SJCRH30 (cell line): ENCODE measurements at regions not wholly inside any gene's neighbourhood (a gene's known extent, or its start where the extent isn't known, plus 50 kb on each side); places are given as distances from the start of the nearest gene placed in this dataset.

Source experiments
- DNase-seq, 2 experiments: peaks; one replicate each; pipeline ENCODE4 v3.0.0-alpha.2; 2015 to 2020
- H3K27ac ChIP-seq: fragments of 250-450 bp; sonication (Bioruptor Pico); 2 replicates; pipeline ENCODE4 v1.5.1; 2020; ENCODE audit warnings: mild to moderate bottlenecking, moderate library complexity
- H3K27me3 ChIP-seq: fragments of 250-450 bp; sonication (Bioruptor Pico); 2 replicates; pipeline ENCODE4 v1.5.1; 2020; ENCODE audit warnings: mild to moderate bottlenecking, moderate library complexity
- H3K36me3 ChIP-seq: fragments of 250-450 bp; sonication (Bioruptor Pico); 2 replicates; pipeline ENCODE4 v1.5.1; 2020; ENCODE audit warnings: mild to moderate bottlenecking, moderate library complexity
- H3K4me1 ChIP-seq: fragments of 250-450 bp; sonication (Bioruptor Pico); 2 replicates; pipeline ENCODE4 v1.5.1; 2020; ENCODE audit warnings: mild to moderate bottlenecking, moderate library complexity
- H3K4me3 ChIP-seq: fragments of 250-450 bp; sonication (Bioruptor Pico); 2 replicates; pipeline ENCODE4 v1.5.1; 2020; ENCODE audit warnings: mild to moderate bottlenecking, moderate library complexity
- H3K9me3 ChIP-seq: fragments of 250-450 bp; sonication (Bioruptor Pico); replicated peaks from 2 replicates; pipeline ENCODE4 v1.5.1; 2020; ENCODE audit warnings: mild to moderate bottlenecking, moderate library complexity

DNA sequence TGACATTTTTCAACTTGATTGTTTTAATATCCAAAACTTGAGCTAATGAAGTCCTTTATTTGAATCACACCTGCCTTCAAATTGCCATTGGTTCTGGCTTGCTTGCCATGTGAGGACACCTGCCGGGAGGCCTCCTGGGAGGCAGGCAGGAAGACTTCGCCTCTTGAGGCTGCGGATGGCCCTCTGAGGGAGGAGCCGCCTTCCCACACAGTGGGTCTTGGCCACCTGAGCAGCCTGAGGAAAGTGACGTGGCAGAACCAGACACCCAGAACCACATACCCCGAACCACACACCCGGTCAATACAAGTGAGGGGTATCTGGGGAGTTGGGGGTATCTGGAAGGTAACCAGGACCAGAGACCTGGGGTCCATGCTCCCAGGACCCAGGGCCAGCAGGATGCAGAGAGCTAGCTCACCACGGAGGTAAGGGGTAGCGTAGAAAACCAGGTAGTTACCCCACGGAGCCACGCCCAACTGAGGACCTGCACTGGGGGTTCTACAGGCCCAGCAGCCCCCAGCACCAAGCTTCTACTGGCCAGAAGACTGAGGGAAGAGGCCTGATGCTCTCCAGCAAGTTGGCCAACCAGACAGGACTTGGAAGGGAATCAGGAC, 300.5 kb downstream of the TCERG1L start:
- Histone ChIP-seq H3K4me3 (no peak overlapping the region), H3K4me1 (no peaks in the 10 kb centered on the region), H3K9me3 (no peaks in the 10 kb centered on the region), H3K27me3 (no peaks in the 10 kb centered on the region), H3K27ac (no peak overlapping the region), H3K36me3 (no peaks in the 10 kb centered on the region)
- no peak for DNase-seq

GRCh38 chr10:131011936-131012640, 299.4 kb downstream of the TCERG1L start:
- H3K36me3 ChIP-seq: no peaks in the 10 kb centered on the region
- H3K4me3 ChIP-seq: no peak overlapping the region
- no peaks in the 10 kb centered on the region for H3K4me1 ChIP-seq
- DNase-seq: no peak
- no peak overlapping the region for H3K27ac ChIP-seq
- no peaks in the 10 kb centered on the region for H3K9me3 ChIP-seq
- H3K27me3 ChIP-seq: no peaks in the 10 kb centered on the region

GRCh38 chr10:131012641-131012985, 298.9 kb downstream of the TCERG1L start:
- no peak overlapping the region for H3K4me3 ChIP-seq
- no peaks in the 10 kb centered on the region for H3K36me3 ChIP-seq
- H3K27ac ChIP-seq: no peak overlapping the region
- H3K27me3 ChIP-seq: no peaks in the 10 kb centered on the region
- no peak for DNase-seq
- H3K4me1 ChIP-seq: no peaks in the 10 kb centered on the region
- H3K9me3 ChIP-seq: no peaks in the 10 kb centered on the region

- Histone ChIP-seq H3K27ac (no peak overlapping the region), H3K9me3 (no peaks in the 10 kb centered on the region), H3K36me3 (no peaks in the 10 kb centered on the region), H3K27me3 (no peaks in the 10 kb centered on the region), H3K4me3 (no peak overlapping the region), H3K4me1 (no peaks in the 10 kb centered on the region)
- no peak for DNase-seq
Observed at GRCh38 chr10:131013281-131013912, 298.1 kb downstream of the TCERG1L start.

DNA sequence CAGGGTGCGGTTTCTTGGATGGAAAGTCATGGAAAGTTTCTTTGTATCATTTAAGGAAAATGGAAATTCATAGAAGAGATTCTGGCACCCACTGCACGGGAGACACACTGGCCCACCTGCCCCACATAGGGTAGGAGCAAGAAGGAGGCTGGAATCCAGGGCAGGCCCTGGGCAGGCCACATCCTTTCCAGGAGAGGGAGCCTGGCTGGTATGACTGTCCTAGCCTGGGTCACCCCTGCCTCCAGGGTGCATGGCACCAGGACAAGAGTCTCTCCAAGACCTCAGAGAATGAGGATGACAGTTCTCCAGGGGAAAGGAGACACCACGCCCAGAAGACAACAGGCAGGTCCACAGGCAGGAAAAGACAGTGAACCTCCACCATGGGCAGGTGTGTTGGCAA, 297.2 kb downstream of the TCERG1L start:
- Histone ChIP-seq H3K36me3 (no peaks in the 10 kb centered on the region), H3K4me3 (no peak overlapping the region), H3K27ac (no peak overlapping the region), H3K9me3 (no peaks in the 10 kb centered on the region), H3K27me3 (no peaks in the 10 kb centered on the region), H3K4me1 (no peaks in the 10 kb centered on the region)
- no peak for DNase-seq

GRCh38 chr10:131015271-131015670, 296.2 kb downstream of the TCERG1L start:
- H3K4me1 ChIP-seq: no peaks in the 10 kb centered on the region
- no peaks in the 10 kb centered on the region for H3K27me3 ChIP-seq
- H3K4me3 ChIP-seq: no peak overlapping the region
- DNase-seq: no peak
- H3K9me3 ChIP-seq: no peaks in the 10 kb centered on the region
- H3K36me3 ChIP-seq: no peaks in the 10 kb centered on the region
- H3K27ac ChIP-seq: no peak overlapping the region

DNA sequence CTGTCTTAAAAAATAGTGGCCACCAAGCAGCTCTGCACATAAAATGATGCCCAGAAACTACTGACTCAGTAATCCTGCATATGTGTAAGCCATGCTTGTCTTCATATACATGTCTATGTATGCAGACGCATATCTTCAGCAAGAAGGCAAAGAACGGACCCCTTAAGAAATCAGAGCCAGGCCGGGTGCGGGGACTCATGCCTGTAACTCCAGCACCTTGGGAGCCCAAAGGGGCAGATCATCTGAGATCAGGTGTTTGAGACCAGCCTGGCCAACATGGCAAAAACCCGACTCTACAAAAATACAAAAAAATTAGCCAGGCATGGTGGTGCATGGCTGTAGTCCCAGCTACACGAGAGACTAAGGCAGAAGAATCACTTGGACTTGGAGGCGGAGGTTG, 295.0 kb downstream of the TCERG1L start:
- DNase-seq: no peak
- Histone ChIP-seq H3K4me1 (no peaks in the 10 kb centered on the region), H3K9me3 (no peaks in the 10 kb centered on the region)

GRCh38 chr10:131017566-131018285, 293.8 kb downstream of the TCERG1L start:
- Histone ChIP-seq H3K4me1 (no peaks in the 10 kb centered on the region), H3K36me3 (no peaks in the 10 kb centered on the region), H3K4me3 (no peak overlapping the region), H3K27ac (no peak overlapping the region), H3K27me3 (no peaks in the 10 kb centered on the region), H3K9me3 (no peaks in the 10 kb centered on the region)
- no peak for DNase-seq

More for the DNA sequence above, 295.0 kb downstream of the TCERG1L start:
- H3K27ac ChIP-seq: no peak overlapping the region
- H3K4me3 ChIP-seq: no peak overlapping the region
- no peaks in the 10 kb centered on the region for H3K36me3 ChIP-seq
- no peaks in the 10 kb centered on the region for H3K27me3 ChIP-seq

GRCh38 chr10:131018886-131019500, 292.5 kb downstream of the TCERG1L start:
- Histone ChIP-seq H3K27me3 (no peaks in the 10 kb centered on the region), H3K4me3 (no peak overlapping the region), H3K36me3 (no peaks in the 10 kb centered on the region), H3K9me3 (no peaks in the 10 kb centered on the region), H3K4me1 (no peaks in the 10 kb centered on the region), H3K27ac (no peak overlapping the region)
- DNase-seq: no peak

DNA sequence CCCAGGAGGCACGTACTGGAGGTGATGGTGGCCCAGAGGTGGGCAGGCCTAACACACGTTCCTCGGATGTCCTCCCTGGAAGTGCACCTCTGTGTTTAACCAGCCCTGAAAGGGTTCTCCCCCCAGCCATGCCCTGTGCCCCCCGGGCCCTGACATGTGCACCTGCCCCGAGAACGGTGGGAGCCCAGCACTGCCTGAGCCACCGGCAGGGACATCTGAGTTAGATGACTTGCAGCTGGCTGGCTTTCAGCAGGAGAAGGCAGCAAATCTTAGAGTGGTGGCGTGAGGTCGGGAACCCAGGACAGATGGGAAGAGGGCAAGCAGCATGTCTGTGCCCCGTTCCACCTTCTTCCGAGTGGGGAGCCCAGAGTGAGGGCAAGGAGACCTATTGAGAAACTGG, 291.8 kb downstream of the TCERG1L start:
- H3K27me3 ChIP-seq: no peaks in the 10 kb centered on the region
- no peak overlapping the region for H3K4me3 ChIP-seq
- no peak for DNase-seq
- no peaks in the 10 kb centered on the region for H3K9me3 ChIP-seq
- no peaks in the 10 kb centered on the region for H3K36me3 ChIP-seq
- no peak overlapping the region for H3K27ac ChIP-seq
- H3K4me1 ChIP-seq: no peaks in the 10 kb centered on the region

DNA sequence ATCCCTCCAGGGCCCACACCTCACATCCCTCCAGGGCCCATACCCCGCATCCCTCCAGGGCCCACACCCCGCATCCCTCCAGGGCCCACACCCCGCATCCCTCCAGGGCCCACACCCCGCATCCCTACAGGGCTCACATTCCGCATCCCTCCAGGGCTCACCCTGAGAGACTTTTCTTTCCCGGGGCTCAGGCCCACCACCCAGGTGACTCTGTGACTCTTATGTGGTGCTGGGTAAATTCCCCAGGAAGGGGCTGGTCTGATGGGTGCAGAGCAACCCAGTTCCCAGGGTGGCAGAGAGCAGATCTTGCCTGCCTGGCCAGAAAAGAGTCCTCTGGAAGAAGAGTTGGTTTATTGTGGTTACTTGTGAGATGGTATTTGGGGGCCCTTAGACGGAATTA, 290.7 kb downstream of the TCERG1L start:
- H3K36me3 ChIP-seq: no peaks in the 10 kb centered on the region
- no peak for DNase-seq
- H3K4me1 ChIP-seq: no peaks in the 10 kb centered on the region
- H3K27me3 ChIP-seq: no peaks in the 10 kb centered on the region
- H3K4me3 ChIP-seq: no peak overlapping the region
- H3K9me3 ChIP-seq: no peaks in the 10 kb centered on the region
- no peak overlapping the region for H3K27ac ChIP-seq

- H3K36me3 ChIP-seq: no peaks in the 10 kb centered on the region
- H3K27me3 ChIP-seq: no peaks in the 10 kb centered on the region
- no peaks in the 10 kb centered on the region for H3K4me1 ChIP-seq
- H3K27ac ChIP-seq: no peak overlapping the region
- DNase-seq: no peak
- no peak overlapping the region for H3K4me3 ChIP-seq
- no peaks in the 10 kb centered on the region for H3K9me3 ChIP-seq
Observed at GRCh38 chr10:131021246-131021895, 290.1 kb downstream of the TCERG1L start.

- DNase-seq: no peak
- Histone ChIP-seq H3K27me3 (no peaks in the 10 kb centered on the region), H3K9me3 (no peaks in the 10 kb centered on the region), H3K36me3 (no peaks in the 10 kb centered on the region), H3K27ac (no peak overlapping the region), H3K4me3 (no peak overlapping the region), H3K4me1 (no peaks in the 10 kb centered on the region)
Observed at GRCh38 chr10:131021969-131022368, 289.6 kb downstream of the TCERG1L start.

GRCh38 chr10:131022369-131022768, 289.2 kb downstream of the TCERG1L start:
- Histone ChIP-seq H3K27me3 (no peaks in the 10 kb centered on the region), H3K4me1 (no peaks in the 10 kb centered on the region), H3K36me3 (no peaks in the 10 kb centered on the region), H3K27ac (no peak overlapping the region), H3K9me3 (no peaks in the 10 kb centered on the region), H3K4me3 (no peak overlapping the region)
- DNase-seq: no peak
